ENCODE measurements at regions not wholly inside any gene's neighbourhood (a gene's known extent, or its start where the extent isn't known, plus 50 kb on each side); places are given as distances from the start of the nearest gene placed in this dataset.

DNA sequence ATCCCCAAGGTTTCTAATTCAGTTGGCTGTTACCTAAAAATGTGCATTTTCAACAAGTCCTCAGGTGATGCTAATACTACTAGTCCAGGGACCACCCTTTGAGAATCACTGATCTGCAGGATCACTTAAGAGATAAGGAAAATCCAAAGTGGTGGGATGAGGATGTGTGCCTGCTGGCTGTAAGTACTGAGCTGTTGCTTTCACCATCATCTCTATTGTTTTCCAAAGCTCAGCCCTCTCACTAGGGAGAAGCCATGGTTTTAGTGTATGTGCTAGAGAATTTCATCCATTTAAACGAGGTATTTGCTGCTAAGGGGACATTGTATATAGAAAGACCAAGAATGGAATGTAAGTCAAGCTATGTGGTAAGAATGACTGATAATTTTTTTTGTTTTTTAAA is 202.3 kb downstream of the KIF21A start:
- DNase-seq (ENCODE audit: low read depth): no peak
- TF ChIP-seq, protein P1, sequence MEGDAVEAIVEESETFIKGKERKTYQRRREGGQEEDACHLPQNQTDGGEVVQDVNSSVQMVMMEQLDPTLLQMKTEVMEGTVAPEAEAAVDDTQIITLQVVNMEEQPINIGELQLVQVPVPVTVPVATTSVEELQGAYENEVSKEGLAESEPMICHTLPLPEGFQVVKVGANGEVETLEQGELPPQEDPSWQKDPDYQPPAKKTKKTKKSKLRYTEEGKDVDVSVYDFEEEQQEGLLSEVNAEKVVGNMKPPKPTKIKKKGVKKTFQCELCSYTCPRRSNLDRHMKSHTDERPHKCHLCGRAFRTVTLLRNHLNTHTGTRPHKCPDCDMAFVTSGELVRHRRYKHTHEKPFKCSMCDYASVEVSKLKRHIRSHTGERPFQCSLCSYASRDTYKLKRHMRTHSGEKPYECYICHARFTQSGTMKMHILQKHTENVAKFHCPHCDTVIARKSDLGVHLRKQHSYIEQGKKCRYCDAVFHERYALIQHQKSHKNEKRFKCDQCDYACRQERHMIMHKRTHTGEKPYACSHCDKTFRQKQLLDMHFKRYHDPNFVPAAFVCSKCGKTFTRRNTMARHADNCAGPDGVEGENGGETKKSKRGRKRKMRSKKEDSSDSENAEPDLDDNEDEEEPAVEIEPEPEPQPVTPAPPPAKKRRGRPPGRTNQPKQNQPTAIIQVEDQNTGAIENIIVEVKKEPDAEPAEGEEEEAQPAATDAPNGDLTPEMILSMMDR (IDR thresholded peaks at IDR 0.05; ENCODE audit: control insufficient read depth, extremely low read depth, insufficient read depth): no peak
- H3K4me3 ChIP-seq (ENCODE audit: low read depth, low read length): no peak overlapping the region

DNA sequence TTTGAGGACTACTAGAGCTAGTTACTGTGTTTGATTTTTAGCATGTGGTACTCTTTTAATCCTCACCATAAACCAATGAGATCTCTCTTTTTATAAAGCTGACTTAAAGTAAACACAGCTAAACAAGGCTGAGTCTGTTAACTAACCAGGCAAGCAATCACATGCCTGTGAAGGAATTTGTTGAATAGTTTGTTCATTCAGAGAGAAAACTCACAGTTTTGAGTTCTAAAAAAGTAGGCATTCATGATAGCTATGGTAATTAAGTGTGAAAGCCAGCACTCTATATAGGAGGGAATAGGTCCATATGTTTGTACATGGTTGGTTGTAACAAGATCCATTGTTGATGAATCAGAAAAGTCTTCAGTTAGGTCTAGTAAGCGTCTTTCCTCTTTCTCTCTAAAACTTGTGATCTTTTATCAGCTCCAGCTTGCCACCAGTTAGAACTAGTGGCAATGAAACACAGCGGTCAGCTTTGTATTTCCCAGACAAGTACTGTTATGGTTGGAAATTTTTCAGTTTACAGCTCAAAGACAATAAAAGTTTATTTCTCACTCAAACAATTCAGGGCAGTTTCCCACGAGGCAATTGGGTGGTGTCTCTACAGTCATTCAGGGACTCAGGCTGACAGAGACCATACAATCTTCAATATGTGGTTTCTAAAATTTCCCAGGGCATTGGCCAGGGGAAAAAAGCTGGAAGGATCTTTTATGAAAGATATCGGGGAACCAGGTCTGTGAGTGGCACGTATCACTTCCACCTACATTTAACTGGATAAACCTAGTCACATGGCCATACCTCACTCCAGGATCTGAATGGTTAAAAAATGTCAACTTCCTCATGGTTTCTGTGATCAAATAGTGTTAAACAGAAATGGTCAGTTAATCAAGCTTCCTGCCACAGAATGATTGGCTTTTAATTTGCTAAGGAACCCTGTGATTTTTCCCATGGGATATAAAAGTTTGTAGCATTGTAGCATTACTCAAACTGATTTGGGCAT is 203.1 kb downstream of the KIF21A start:
- TF ChIP-seq, protein P1 (IDR thresholded peaks at IDR 0.05; ENCODE audit: control insufficient read depth, extremely low read depth, insufficient read depth): no peak
- DNase-seq (ENCODE audit: low read depth): no peak
- no peak overlapping the region for H3K4me3 ChIP-seq (ENCODE audit: low read depth, low read length)

DNA sequence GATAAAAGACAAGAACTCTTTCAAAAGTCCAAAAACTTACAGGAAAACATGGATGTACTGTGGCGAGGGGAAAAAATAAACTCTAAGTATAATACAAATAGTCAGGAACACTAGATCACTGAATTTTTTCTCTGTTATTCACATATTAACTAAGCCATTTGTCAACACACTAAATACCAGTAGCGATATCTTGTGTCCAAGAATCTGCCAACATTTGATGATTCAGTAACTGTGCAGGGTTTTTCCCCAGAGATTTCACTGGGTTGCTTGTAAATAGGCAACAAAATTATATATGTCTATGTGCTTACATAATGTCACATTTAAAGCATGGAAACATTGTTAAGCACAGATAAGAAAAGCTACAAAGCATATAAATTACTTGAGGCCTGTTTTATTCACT is 205.9 kb downstream of the KIF21A start:
- TF ChIP-seq, protein P1 (IDR thresholded peaks at IDR 0.05; ENCODE audit: control insufficient read depth, extremely low read depth, insufficient read depth): no peak
- DNase-seq (ENCODE audit: low read depth): peak; percentile 74
- H3K4me3 ChIP-seq (ENCODE audit: low read depth, low read length): no peak overlapping the region

DNA sequence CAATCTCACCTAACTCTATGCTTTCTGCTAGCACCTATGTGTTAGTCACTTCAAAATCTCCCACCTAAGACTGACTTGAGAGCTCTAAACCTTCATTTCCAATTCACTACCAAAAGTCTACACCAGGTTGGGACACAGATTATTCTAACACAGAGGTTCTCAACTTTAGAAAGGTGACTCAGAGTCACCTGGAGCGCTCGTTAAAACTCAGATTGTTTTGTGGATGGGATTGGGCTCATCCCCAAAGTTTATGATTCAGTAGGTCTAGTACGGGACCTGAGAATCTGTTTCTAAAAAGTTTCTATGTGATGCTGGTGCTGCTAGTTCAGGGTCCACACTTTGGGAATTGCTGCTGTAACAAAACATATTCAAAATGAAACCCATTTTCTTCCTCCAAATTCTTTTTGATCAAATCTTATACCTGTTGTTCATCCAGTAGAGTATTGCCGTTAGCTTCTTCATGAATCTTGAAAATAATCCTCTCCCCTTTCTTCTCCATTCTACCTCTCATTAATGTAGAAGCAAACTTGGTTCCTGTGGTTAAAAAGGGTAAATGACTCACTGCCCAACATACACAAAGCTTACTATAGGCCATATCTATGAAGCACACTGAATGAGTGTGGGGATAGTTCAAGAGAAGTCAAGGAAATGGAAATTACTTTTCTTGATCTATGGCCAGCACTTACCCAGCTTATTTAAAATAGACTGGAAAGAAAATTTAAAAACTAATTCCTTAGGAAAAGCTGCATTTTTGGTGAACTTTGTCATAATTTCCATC is 206.7 kb downstream of the KIF21A start:
- no peak overlapping the region for H3K4me3 ChIP-seq (ENCODE audit: low read depth, low read length)
- TF ChIP-seq, protein P1 (IDR thresholded peaks at IDR 0.05; ENCODE audit: control insufficient read depth, extremely low read depth, insufficient read depth): no peak
- DNase-seq (ENCODE audit: low read depth): no peak

DNA sequence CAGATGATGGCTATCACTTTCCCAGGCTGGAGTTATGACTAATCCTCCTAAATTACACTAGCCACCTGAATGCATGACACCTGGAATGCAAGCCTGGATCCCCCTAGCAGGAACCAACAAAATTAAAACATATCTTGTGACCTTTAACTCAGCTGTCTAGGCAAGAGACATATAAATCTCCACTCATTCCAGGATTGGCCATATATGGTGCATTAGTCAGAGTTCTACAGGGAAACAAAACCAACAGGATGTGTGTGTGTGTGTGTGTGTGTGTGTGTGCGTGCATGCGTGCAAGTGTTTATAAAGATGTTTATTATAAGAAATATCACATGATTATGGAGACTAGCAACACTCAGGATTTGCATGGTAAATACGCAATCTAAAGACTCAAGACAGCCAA is 212.8 kb downstream of the KIF21A start:
- no peak for DNase-seq (ENCODE audit: low read depth)
- H3K4me3 ChIP-seq (ENCODE audit: low read depth, low read length): no peak overlapping the region
- TF ChIP-seq, protein P1 (IDR thresholded peaks at IDR 0.05; ENCODE audit: control insufficient read depth, extremely low read depth, insufficient read depth): no peak

DNA sequence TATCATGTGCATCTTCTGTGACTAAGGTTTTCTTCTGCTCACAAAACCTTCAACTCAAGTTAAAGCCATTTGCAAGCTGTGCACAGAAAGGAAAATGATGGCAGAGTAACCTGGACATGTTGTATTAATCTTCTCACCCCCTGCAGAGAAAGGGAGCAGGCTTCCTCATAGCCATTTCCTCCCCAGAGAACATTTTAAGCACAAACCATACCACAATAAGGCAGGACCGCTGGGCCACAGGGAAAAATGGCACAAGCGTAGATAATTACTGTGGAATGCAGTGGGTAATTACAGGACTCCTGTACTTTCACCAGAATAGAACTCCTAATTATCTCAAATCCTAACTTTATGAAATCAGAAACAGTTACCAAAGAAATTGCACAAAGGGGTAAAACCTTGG is 215.7 kb downstream of the KIF21A start:
- TF ChIP-seq, protein P1 (IDR thresholded peaks at IDR 0.05; ENCODE audit: control insufficient read depth, extremely low read depth, insufficient read depth): no peak
- DNase-seq (ENCODE audit: low read depth): no peak
- H3K4me3 ChIP-seq (ENCODE audit: low read depth, low read length): no peak overlapping the region

Data from LNCaP clone FGC (cell line).